GM18867 (cell line): ENCODE measurements at regions not wholly inside any gene's neighbourhood (a gene's known extent, or its start where the extent isn't known, plus 50 kb on each side); places are given as distances from the start of the nearest gene placed in this dataset.

Experiments
- ATAC-seq: cut with Tn5 transposase; IDR thresholded peaks from one replicate; pipeline ENCODE4 v1.9.1; 2021; ENCODE audit warnings: mild to moderate bottlenecking, moderate library complexity; ENCODE audit not compliant: unreplicated experiment

DNA sequence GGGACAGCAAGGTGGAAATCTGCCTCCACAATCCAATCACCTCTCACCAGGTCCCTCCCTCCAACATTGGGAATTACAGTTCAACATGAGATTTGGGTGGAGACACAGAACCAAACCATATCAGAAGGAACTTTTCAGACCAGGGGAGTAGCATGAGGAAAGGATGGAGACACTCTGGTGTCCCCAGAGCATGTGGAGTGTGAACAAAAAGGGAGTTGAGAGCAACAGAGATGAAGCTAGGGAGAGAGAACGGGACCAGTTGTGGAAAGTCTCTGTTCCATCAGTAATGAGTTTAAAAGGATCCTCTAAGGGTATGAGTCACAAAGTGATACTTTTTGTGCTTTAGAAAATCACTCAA, 382.0 kb downstream of the SFMBT2 start:
- no peak for ATAC-seq

DNA sequence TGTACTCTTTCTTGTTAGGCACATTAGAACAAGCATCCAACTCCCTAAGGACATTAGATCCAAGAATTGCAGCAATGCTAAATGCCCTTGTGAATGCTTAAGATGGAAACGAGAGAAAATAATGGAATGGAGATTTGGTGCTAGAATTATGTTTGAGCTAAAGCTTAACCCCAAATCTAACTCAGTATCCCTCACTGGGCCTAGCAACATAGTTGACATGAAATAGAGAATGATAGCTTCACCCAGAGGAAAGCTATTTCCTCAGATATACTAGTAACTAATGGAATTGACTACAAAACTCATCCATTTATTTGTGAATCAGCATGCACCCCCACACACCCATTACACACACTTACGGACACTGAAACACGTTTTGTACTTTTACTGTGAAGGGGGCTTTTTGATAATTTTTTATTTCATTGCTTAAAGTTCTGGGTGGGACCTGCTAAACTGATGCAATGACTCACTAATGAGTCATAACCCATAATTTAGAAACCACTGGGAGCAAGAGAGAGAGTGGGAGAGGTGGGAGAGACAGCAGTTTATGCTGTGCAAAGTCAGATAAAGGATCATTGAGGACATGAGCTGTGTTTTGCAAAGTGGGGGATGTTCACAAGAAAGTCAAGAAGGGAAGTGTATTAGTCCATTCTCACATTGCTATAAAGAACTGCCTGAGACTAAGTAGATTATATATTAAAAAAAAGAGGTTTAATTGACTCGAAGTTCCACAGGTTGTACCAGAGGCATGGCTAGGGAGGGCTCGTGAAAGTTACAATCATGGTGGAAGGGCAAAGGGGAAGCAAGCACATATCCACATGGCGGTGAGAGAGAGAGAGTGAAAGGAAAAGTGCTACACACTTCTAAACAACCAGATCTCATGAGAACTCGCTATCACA, 382.7 kb downstream of the SFMBT2 start:
- ATAC-seq: no peak

- no peak for ATAC-seq
These were observed 383.5 kb downstream of the SFMBT2 start for GRCh38 chr10:7027237-7027912.

DNA sequence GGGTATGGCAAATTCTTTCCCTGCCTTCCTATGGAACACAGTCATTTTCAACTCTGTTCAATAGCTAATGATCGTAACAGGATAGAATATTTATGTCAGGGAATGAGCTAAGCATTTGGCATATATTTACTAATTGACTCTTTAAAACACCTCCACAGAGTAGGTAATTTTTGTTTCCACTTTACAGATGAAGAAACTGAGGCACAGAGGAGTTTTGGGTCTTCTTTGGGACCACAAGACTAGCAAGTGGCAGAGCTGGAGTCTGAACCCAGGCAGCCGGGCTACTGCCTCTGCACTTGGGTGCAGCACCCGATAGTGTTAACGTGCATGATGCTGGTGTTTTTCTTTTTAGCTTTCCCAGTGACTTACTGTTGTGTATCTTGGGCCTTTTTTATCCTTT, 384.0 kb downstream of the SFMBT2 start:
- ATAC-seq: no peak

- ATAC-seq: no peak
These were observed 385.5 kb downstream of the SFMBT2 start for GRCh38 chr10:7025296-7025695.

DNA sequence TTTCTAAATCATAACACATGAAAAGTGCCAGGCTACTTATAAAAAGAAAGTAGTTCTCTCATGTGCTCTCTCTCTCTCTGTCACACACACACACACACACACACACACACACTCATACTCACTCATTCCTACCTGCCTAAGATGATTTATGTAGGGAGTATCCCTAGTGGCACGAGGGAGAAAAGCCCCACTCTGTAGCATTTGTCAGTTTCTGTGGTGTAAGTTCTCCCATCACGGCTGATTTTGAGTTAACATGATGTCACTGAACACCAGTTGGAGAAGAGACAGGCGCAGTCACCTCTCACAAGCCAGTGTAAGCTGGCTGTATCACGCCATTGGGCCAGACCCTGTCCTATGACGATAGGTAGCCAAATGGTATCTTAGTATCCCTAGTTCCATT, 395.4 kb downstream of the SFMBT2 start:
- ATAC-seq: no peak

DNA sequence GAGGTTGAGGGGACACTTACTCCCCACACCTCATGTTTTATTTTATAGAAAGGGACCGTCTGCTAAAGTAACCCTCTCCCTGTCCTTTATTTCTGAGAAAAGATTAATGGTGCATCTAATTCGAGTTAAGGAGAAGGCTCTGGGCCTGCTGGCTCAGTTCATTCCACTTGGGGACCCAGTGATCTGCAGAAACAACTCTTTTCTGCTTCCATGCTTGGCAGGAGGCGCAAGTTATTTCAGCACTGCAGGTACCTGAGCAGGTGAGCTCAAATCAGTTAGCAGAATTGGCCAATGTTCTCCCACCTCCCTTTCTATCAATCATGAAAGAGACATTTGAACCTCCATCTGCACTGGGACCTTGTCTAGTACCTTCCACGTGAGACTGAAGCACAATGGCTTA, 396.1 kb downstream of the SFMBT2 start:
- ATAC-seq: no peak

DNA sequence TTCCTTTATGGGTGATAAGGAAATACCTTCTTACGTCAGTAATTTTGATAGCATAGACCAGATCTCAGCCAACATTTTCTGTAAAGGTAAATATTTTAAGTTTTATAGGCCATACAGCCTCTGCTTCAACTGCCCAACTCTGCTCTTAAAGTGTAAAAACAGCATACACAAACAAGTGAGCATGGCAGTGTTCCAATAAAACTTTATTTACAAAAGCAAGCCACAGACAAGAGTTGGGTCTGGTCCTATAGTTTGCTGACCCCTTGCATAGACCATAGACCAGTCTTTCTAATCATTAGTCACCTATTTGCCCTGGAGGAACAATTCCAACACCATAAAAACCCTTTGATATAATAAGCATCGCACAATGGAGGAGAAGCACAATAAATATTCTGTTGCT, 398.8 kb downstream of the SFMBT2 start:
- ATAC-seq: no peak

DNA sequence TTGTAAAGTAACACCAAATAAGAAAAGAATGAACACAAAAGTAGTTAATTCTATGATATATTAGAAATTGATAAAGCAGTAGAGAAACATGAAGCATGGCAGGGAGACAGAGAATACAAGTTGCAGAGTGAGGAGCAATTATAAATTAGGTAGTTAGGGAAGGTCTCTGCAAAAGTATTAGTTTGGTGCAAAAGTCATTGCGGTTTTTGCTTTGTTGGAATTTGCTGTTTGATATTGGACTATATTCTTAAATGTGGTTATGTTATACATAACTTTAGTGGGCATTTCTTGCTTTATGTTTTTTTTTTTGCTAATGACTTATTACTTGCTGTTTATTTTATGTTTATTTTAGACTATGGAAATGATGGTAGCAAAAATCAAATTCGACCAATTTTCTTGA, 402.2 kb downstream of the SFMBT2 start:
- no peak for ATAC-seq

- no peak for ATAC-seq
These were observed 403.1 kb downstream of the SFMBT2 start for GRCh38 chr10:7007600-7008190.

DNA sequence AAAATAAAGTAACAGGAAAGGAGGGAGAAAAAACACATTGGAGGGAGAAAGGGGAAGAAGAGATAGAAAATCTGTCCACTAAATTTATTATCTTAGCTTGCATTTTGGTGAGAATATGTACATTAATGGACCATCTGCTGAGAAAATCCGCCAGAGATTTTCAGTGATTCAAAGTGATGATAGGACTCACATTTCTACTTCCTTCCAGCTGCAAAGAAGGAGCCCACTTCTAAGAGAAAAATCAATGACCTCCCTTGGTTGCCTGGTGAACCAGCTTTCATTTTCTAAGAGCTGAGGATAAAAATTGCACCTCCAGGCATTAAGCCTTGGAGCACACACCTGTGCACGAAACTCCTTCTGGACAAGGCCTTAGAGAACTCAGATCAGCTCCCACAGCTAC, 404.3 kb downstream of the SFMBT2 start:
- ATAC-seq: no peak

- ATAC-seq: no peak
These were observed 406.9 kb downstream of the SFMBT2 start for GRCh38 chr10:7003831-7004395.

DNA sequence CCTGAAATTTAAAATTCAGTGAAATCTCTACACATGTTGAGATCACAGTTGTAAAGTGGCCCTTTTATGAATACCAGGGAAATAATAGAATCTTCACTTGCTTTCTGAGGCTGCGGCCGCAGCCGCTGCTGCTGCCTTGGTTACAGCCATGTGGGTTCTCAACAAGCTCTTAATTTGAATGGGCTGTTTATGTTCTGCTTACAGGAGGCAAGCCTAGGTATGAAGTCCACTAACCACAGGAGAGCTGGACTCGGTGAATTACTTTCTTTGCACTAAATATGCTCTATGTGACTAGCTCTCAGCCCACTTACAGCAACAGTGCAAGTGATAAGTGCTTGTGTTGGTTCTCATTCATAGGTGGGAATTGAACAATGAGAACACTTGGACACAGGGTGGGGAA, 410.8 kb downstream of the SFMBT2 start:
- no peak for ATAC-seq

DNA sequence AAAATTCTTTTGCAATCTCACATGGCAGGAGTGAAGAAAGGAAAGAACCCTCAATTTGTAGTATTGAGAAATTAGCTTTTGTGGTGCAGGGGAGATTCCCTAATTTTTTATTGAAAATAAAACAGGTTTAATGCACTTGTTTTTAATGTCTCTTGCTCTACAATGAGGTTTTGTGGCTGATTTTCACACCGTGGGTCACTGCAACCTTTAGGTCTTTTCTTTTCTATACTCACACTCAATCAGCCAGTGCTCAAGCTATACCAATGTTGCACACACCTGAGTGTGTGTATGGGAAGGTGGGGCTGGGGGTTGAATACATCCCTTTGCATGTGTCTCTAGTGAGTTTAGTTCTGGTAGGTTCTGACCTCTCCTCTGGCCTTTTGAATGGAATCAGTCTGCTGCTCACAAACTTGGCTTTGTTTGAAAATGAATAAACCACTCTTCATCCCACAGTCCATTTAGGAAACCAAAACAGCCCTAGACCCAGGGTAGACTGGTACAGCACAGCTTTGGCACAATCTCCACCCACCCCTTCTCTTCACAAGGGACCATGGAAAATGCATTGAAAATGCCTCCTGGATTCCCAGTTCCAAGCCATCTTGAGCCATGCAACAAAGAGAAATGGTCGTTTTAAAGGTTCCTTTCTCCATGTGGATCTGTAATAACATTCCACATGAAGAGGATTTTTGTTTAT, 411.5 kb downstream of the SFMBT2 start:
- ATAC-seq: no peak

- ATAC-seq: no peak
These were observed 413.3 kb downstream of the SFMBT2 start for GRCh38 chr10:6997509-6997908.

DNA sequence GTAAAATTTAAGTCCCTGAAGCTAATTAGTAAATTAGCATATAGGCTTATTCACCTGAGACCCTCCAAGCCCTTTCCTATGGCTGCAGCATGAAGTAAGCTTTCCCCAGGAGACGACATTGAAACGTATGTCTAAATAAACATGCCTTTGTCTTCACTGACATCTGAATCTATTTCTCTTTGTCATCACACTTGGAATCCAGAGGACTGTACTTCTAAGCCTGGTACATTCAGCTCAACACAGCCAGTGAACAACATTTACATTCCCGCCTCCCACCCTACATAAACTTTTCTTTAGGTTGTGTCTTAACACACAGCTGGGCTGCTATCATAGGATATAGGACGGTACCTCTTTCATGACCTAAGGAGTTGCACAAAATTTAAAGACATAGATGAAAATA, 414.4 kb downstream of the SFMBT2 start:
- no peak for ATAC-seq

DNA sequence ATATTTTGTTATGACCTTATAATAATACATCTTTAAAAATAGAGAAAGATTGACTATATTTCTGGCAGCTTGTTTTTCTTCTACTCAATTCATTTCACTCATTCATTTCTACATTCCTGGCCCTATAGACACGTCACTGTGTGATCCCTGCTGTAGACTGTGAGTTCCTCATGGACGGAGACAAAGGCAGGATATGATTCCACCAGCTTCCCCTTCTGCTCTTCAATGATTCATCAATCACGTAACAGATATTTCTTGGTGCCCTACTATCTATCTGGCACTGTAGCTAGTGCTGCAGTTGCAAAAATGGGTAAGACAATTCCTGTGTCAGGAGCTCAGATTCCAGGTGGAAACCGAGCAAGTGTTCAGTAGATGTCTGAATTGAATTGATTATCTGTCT, 415.0 kb downstream of the SFMBT2 start:
- no peak for ATAC-seq

DNA sequence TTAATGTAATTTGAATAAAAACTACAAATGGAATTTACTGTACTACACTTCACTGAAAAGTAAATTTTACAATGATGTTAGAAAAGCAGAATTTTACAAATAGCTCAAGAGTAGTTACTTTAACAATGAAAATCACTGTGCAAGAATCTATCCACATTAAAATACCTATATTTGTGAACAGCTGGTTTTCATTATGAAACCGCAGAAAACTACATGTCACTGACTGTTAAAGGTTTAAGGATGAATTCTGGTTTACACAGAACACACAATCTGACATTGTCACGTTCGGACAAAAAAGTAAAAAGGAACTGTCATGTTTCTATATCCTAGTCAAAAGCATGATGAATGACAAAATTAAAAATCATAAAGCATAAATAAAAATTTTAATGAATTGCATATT, 415.3 kb upstream of the PRKCQ start:
- no peak for ATAC-seq

- ATAC-seq: no peak
These were observed 410.8 kb upstream of the PRKCQ start for GRCh38 chr10:6990891-6991290.

- no peak for ATAC-seq
These were observed 408.6 kb upstream of the PRKCQ start for GRCh38 chr10:6988654-6989053.

GRCh38 chr10:6987536-6987945, 407.5 kb upstream of the PRKCQ start:
- ATAC-seq: no peak
